ENCODE measurements at regions not wholly inside any gene's neighbourhood (a gene's known extent, or its start where the extent isn't known, plus 50 kb on each side); places are given as distances from the start of the nearest gene placed in this dataset.

DNA sequence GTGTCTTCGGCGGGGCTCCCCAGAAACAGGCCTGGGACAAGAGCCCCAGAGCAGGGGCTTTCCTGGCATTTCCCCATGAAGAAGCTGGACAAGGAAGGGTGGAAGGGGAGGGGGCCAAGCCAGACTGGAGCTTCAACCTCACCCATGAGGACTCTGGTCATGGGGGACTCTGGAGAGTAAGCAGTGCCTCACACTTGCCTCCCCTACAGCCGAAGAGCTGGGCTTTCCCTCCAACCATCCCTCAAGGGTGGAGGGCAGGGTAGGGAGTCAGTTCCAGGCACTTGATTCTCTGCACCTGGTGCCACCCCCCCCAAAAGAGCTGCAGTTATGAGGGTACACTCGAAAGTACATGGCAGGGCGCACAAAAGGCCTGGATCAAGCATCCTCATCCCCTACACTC lies 246.6 kb downstream of the TFCP2L1 start:
- Histone ChIP-seq H3K36me3 (replicated peaks in 1 of 2; ENCODE audit: control insufficient read depth in 1 of 2, insufficient read depth in 2 of 2, low read length in 2 of 2) (no peaks in the 10 kb centered on the region), H3K27ac (ENCODE audit: extremely low read length, insufficient read depth, low read length) (no peak overlapping the region), H3K79me2 (ENCODE audit: insufficient read depth, low read length) (no peaks in the 10 kb centered on the region), H3K9me3 (ENCODE audit: low read length) (no peaks in the 10 kb centered on the region), H3K9ac (ENCODE audit: insufficient read depth, low read depth, low read length) (no peak overlapping the region), H3K4me1 (ENCODE audit: insufficient read depth, low read length) (peaks cover 12% of the 10 kb centered on the region), H4K20me1 (ENCODE audit: insufficient read depth, low read length) (no peaks in the 10 kb centered on the region), H3K4me2 (ENCODE audit: low read depth, low read length) (no peak overlapping the region), H2AFZ (ENCODE audit: low read length) (no peak overlapping the region), H3K4me3 (replicated peaks in 1 of 3; ENCODE audit: insufficient read depth in 1 of 3, low read depth in 2 of 3, low read length in 3 of 3) (no peak overlapping the region), H3K27me3 (ENCODE audit: control insufficient read depth in 1 of 2, insufficient read depth in 2 of 2, low read length in 2 of 2) (peaks cover 2 to 82% of the 10 kb centered on the region in 2 experiments; a peak in 4 of 5 replicates)
- 28% methylated on average over 5 of the region's 5 CpGs for WGBS (ENCODE audit: low lambda C conversion rate)
- intact Hi-C loops (cut with micrococcal nuclease; ENCODE audit: unreplicated experiment) = no loop called here
- POLR2A ChIA-PET = no interaction called here
- FAIRE-seq (no peak), DNase-seq (ENCODE audit: low spot score) (no peak), ATAC-seq (no peak)
- in situ Hi-C loops (cut with HindIII; ENCODE audit: extremely low pct_ligation_motif_present, low pct_unique_long_range_greater_than_20kb) = no loop called here
- no TSS peak for BruUV-seq (replicated peaks)
- CTCF ChIA-PET (ENCODE audit: low intra/inter-chr PET ratio, low total read pairs) = no interaction called here
- TF ChIP-seq ZZZ3 (CRISPR knock-in tag; IDR thresholded peaks at IDR 0.05; ENCODE audit: borderline replicate concordance) (no peak), FOXP1 (IDR thresholded peaks at IDR 0.05) (no peak), FOXP1 (CRISPR knock-in tag; IDR thresholded peaks at IDR 0.05) (no peak), NCOA5 (CRISPR knock-in tag; IDR thresholded peaks at IDR 0.05) (no peak), HOXD1 (CRISPR knock-in tag; IDR thresholded peaks at IDR 0.05) (no peak), TRIM24 (CRISPR knock-in tag; IDR thresholded peaks at IDR 0.05) (no peak)
- TF ChIP-seq, protein P1, sequence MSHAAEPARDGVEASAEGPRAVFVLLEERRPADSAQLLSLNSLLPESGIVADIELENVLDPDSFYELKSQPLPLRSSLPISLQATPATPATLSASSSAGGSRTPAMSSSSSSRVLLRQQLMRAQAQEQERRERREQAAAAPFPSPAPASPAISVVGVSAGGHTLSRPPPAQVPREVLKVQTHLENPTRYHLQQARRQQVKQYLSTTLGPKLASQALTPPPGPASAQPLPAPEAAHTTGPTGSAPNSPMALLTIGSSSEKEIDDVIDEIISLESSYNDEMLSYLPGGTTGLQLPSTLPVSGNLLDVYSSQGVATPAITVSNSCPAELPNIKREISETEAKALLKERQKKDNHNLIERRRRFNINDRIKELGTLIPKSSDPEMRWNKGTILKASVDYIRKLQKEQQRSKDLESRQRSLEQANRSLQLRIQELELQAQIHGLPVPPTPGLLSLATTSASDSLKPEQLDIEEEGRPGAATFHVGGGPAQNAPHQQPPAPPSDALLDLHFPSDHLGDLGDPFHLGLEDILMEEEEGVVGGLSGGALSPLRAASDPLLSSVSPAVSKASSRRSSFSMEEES (CRISPR knock-in tag; IDR thresholded peaks at IDR 0.05) = no peak

GRCh38 chr2:121038891-121039616 lies 245.9 kb downstream of the TFCP2L1 start:
- intact Hi-C loops (cut with micrococcal nuclease; ENCODE audit: unreplicated experiment) = no loop called here
- POLR2A ChIA-PET = no interaction called here
- no peak overlapping the region for H3K4me2 ChIP-seq (ENCODE audit: low read depth, low read length)
- H3K27ac ChIP-seq (ENCODE audit: extremely low read length, insufficient read depth, low read length) = no peak overlapping the region
- DNase-seq (ENCODE audit: low spot score) = no peak
- no peak overlapping the region for H3K9ac ChIP-seq (ENCODE audit: insufficient read depth, low read depth, low read length)
- TF ChIP-seq MXD4 (CRISPR knock-in tag; IDR thresholded peaks at IDR 0.05) = no peak
- TF ChIP-seq, protein P2, sequence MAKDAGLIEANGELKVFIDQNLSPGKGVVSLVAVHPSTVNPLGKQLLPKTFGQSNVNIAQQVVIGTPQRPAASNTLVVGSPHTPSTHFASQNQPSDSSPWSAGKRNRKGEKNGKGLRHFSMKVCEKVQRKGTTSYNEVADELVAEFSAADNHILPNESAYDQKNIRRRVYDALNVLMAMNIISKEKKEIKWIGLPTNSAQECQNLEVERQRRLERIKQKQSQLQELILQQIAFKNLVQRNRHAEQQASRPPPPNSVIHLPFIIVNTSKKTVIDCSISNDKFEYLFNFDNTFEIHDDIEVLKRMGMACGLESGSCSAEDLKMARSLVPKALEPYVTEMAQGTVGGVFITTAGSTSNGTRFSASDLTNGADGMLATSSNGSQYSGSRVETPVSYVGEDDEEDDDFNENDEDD (CRISPR knock-in tag; IDR thresholded peaks at IDR 0.05; ENCODE audit: borderline replicate concordance) = no peak
- TF ChIP-seq ZBTB39 (CRISPR knock-in tag; IDR thresholded peaks at IDR 0.05) = no peak
- no peak for TF ChIP-seq SMARCC2 (IDR thresholded peaks at IDR 0.05)
- H3K4me3 ChIP-seq (replicated peaks in 1 of 3; ENCODE audit: insufficient read depth in 1 of 3, low read depth in 2 of 3, low read length in 3 of 3) = no peak overlapping the region
- 14% methylated on average over 7 of the region's 8 CpGs for WGBS (ENCODE audit: low lambda C conversion rate)
- no peaks in the 10 kb centered on the region for H3K79me2 ChIP-seq (ENCODE audit: insufficient read depth, low read length)
- no TSS peak for BruUV-seq (replicated peaks)
- no peak overlapping the region for H2AFZ ChIP-seq (ENCODE audit: low read length)
- peaks cover 12% of the 10 kb centered on the region for H3K4me1 ChIP-seq (ENCODE audit: insufficient read depth, low read length)
- peaks cover 2 to 81% of the 10 kb centered on the region in 2 experiments; a peak in 4 of 5 replicates for H3K27me3 ChIP-seq (ENCODE audit: control insufficient read depth in 1 of 2, insufficient read depth in 2 of 2, low read length in 2 of 2)
- H3K9me3 ChIP-seq (ENCODE audit: low read length) = no peaks in the 10 kb centered on the region
- H3K36me3 ChIP-seq (replicated peaks in 1 of 2; ENCODE audit: control insufficient read depth in 1 of 2, insufficient read depth in 2 of 2, low read length in 2 of 2) = no peaks in the 10 kb centered on the region
- no peak for FAIRE-seq
- CTCF ChIA-PET (ENCODE audit: low intra/inter-chr PET ratio, low total read pairs) = no interaction called here
- ATAC-seq = no peak
- in situ Hi-C loops (cut with HindIII; ENCODE audit: extremely low pct_ligation_motif_present, low pct_unique_long_range_greater_than_20kb) = no loop called here
- no peaks in the 10 kb centered on the region for H4K20me1 ChIP-seq (ENCODE audit: insufficient read depth, low read length)

Data from HepG2 (cell line).